ENCODE measurements at regions not wholly inside any gene's neighbourhood (a gene's known extent, or its start where the extent isn't known, plus 50 kb on each side); places are given as distances from the start of the nearest gene placed in this dataset.
"Not testable (repeated sequence)": the region's sequence is repeated elsewhere in the genome, so short reads cannot be mapped to it uniquely, and the experiment has no call there.

DNA sequence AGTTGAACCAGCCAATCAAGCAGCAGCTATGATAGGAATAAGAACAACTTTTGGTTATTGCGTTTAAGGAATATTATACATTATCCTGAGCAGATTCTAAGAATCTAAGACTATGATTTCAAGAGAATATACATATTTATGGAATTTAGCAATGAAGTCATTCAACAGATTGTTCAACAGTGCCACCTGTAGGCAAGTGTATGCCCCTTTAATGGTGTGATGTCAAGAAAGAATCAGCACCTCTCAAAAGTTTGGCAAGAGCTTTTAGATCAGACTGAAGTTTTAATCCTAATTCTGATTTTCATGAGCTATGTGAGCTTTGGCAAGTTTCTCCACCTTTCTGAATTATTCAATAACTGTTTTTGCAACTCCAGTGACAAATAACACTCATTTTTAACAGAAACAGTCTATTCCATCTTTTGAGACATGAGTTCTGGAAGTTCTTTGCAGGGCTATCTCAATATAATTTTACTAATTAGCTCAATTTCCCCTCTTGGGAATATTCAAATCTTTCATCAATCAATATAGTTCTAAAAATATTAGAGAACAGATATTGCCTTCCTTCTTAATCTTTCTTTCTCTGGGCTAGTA, 474.3 kb upstream of the TOM1L1 start:
- peak; percentile 4 for DNase-seq
- in situ Hi-C loops (cut with MboI; ENCODE audit: low pct_unique_long_range_greater_than_20kb, low sequenced_read_pairs): no loop called here

GRCh38 chr17:54435966-54436365, 464.7 kb upstream of the TOM1L1 start:
- in situ Hi-C loops (cut with MboI; ENCODE audit: low pct_unique_long_range_greater_than_20kb, low sequenced_read_pairs): no loop called here
- DNase-seq: no peak

- DNase-seq: no peak
- in situ Hi-C loops (cut with MboI; ENCODE audit: low pct_unique_long_range_greater_than_20kb, low sequenced_read_pairs): no loop called here
These were observed 460.8 kb upstream of the TOM1L1 start for GRCh38 chr17:54439816-54440215.

DNA sequence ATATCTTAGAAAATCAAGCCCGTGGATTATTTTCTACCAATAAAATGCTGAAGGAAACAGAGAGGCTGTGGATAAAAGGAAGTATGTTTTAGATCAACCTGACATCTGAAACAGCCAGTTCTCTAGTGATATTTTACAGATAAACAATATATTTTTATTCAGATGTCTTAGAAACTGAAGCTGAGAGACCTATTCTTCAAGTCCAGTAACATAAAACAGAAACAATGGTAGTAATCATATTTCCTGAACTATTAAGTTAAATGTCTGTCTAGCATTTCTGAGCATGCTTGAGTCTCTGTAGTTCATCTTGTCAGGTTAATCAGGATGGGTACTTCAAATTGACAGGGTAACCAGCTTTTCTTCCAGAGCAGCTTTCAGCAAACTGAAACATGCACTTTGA, 449.6 kb upstream of the TOM1L1 start:
- in situ Hi-C loops (cut with MboI; ENCODE audit: low pct_unique_long_range_greater_than_20kb, low sequenced_read_pairs): no loop called here
- DNase-seq: no peak

GRCh38 chr17:54452666-54453348, 447.8 kb upstream of the TOM1L1 start:
- in situ Hi-C loops (cut with MboI; ENCODE audit: low pct_unique_long_range_greater_than_20kb, low sequenced_read_pairs): no loop called here
- DNase-seq: no peak

DNA sequence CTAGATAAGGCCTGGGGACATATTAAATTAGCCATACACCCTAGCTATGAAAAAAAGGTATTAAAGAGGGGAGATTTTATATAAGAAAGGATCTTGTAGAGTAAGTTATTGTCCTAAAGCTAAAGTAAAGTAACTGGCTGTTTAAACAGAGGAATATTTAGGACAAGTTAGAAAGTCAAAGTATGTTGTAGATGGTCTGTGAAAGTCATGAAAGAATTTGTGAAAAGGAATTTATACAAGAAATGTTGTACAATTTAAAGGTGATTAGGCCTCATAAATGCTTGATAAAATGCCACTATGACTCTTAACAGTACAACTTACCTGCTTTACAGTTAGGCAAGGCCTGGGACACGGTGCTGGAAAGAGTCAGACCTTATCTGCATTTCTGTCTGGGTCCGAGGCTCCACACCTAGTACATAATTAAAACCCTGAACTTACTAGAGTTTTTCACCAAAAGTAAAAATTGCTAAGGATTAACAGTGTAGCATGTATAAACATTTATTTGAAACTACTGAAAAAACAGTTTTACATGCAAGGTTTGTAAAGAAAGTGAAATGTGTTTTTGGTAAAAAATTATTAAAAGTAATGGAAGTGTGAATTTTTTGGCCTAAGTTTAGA, 445.3 kb upstream of the TOM1L1 start:
- peak; percentile 6 for DNase-seq
- in situ Hi-C loops (cut with MboI; ENCODE audit: low pct_unique_long_range_greater_than_20kb, low sequenced_read_pairs): no loop called here

GRCh38 chr17:54465443-54465842, 435.2 kb upstream of the TOM1L1 start:
- in situ Hi-C loops (cut with MboI; ENCODE audit: low pct_unique_long_range_greater_than_20kb, low sequenced_read_pairs); DNase-seq: not testable (repeated sequence)

DNA sequence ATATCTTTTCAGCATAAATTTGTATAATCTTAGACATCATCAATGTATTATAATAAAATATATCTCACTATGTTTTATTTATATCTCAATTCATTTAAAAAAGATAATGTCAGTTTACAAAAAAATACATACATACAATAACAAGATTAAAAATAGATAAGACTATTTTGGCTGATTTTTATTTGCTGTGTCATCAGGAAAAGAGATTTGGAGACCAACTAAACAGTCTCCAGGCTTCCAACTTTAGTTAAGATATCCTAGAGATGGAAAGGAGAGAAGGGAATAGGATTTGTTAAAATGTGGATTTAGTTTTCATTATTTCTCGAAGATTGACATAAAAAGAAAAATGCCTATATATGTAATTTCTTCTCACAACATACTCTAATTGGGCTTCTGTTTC, 433.8 kb upstream of the TOM1L1 start:
- no peak for DNase-seq
- in situ Hi-C loops (cut with MboI; ENCODE audit: low pct_unique_long_range_greater_than_20kb, low sequenced_read_pairs): no loop called here

- no peak for DNase-seq
- in situ Hi-C loops (cut with MboI; ENCODE audit: low pct_unique_long_range_greater_than_20kb, low sequenced_read_pairs): no loop called here
These were observed 417.8 kb upstream of the TOM1L1 start for GRCh38 chr17:54482843-54483242.

DNA sequence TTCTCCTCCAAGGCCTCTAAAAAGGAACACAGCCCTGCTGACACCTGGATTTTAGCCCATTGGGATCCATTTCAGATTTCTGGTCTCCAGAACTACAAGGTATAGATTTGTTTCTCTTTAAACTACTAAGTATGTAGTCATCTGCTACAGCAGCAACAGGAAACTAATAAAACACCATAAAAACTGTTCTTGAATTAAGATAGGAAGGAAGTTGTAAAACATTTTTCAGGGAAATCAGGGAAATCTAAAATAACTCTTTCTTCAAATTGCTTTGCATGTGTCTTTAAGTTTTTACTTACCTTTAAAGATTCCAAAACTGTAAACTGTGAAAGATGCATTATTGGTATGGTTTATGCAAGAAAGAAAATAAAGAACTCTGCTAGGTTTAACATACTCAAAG, 407.0 kb upstream of the TOM1L1 start:
- in situ Hi-C loops (cut with MboI; ENCODE audit: low pct_unique_long_range_greater_than_20kb, low sequenced_read_pairs): no loop called here
- DNase-seq: no peak

DNA sequence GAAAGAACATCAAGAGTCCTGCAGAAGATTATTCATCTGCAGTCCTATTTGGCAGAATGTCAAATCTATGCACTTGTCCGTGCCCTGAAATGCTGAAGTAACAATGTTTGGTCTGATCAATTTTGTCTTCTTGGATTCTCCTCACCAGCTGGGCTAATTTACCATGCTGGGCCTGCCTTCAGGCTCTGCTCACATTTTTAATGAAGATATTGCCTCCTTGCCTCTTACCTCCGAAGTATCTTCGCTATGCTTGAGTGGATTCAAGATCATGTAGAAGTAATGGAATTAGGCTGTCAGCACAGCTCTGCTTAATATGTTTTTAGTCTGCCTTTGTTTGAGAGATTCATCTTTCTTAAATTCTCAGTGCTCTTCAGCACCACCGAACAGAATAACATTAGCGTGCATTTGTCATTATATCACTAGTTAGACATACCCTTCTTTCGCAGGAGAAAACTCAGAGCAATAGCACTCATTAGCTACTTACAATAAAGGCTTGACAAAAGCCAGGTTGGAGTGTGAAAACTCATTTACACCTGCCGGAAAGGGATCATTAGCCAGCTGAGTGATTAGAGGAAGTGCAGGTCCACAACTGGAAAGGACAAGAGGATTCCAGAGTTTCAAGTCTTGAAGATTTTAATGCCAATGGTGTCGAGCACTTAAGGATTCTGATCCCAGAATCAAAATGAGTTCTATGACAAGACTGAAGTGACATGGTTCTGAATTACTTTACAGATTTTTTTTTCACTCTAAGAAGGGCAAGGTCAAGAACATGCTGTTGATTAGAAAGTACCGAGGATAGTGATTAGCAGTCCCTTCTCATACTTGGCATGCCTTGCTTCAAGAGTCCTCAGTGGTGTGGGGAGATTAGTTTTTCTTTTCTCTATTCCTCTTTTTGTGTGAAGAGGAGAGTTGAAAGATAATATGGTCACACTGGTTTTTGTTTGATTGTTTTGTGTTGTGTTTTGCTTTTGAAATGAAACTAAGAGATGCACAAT, 405.6 kb upstream of the TOM1L1 start:
- DNase-seq: no peak
- in situ Hi-C loops (cut with MboI; ENCODE audit: low pct_unique_long_range_greater_than_20kb, low sequenced_read_pairs): no loop called here

- no peak for DNase-seq
- in situ Hi-C loops (cut with MboI; ENCODE audit: low pct_unique_long_range_greater_than_20kb, low sequenced_read_pairs): no loop called here
These were observed 395.2 kb upstream of the TOM1L1 start for GRCh38 chr17:54505404-54505803.

DNA sequence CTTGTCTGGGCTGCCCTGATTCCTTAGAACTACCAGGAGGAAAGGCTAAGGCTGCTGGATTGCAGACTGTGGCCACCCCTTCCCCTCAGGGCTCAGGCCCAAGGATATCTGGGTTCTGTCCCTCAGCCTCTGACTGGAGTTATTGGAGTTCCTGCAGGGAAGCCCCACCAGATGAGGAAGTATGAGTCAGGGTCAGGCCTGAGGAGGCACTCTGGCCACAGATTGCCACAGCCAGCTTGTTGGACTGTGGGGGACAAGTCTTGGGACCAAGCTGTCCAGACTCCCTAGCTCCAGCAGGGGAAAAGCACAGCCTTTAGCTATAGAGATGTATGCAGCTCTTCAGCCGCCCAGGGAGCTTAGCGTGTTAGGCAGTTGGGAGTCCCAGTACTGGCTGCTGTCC, 381.9 kb upstream of the TOM1L1 start:
- DNase-seq: no peak
- in situ Hi-C loops (cut with MboI; ENCODE audit: low pct_unique_long_range_greater_than_20kb, low sequenced_read_pairs): no loop called here

- in situ Hi-C loops (cut with MboI; ENCODE audit: low pct_unique_long_range_greater_than_20kb, low sequenced_read_pairs): no loop called here
- no peak for DNase-seq
These were observed 379.5 kb upstream of the TOM1L1 start for GRCh38 chr17:54521137-54521536.

GRCh38 chr17:54524501-54524900, 376.2 kb upstream of the TOM1L1 start:
- DNase-seq: no peak
- in situ Hi-C loops (cut with MboI; ENCODE audit: low pct_unique_long_range_greater_than_20kb, low sequenced_read_pairs): no loop called here

- no peak for DNase-seq
- in situ Hi-C loops (cut with MboI; ENCODE audit: low pct_unique_long_range_greater_than_20kb, low sequenced_read_pairs): no loop called here
These were observed 372.7 kb upstream of the TOM1L1 start for GRCh38 chr17:54527941-54528340.

DNA sequence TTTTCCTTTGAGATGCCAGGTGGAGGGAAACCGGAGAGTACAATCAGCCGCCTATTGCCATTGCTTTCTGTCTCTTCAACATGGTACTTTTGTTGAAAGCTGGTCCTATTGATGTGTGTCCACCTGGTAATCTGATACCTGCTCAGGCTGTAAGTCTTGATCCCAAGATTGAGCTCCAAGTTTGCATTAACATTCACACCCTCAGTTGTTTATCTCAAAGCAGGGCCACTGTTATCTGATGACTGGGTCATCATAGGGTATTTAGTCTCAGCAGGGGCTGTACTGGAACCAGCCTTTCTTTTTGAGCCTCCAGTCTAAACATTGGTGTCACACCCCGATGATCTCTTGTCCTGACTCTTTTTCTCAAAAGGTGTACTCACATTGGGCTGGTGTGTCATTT, 370.3 kb upstream of the TOM1L1 start:
- no peak for DNase-seq
- in situ Hi-C loops (cut with MboI; ENCODE audit: low pct_unique_long_range_greater_than_20kb, low sequenced_read_pairs): no loop called here

GRCh38 chr17:54536306-54536705, 364.3 kb upstream of the TOM1L1 start:
- in situ Hi-C loops (cut with MboI; ENCODE audit: low pct_unique_long_range_greater_than_20kb, low sequenced_read_pairs): no loop called here
- no peak for DNase-seq

GRCh38 chr17:54537656-54538055, 363.0 kb upstream of the TOM1L1 start:
- no peak for DNase-seq
- in situ Hi-C loops (cut with MboI; ENCODE audit: low pct_unique_long_range_greater_than_20kb, low sequenced_read_pairs): no loop called here

- in situ Hi-C loops (cut with MboI; ENCODE audit: low pct_unique_long_range_greater_than_20kb, low sequenced_read_pairs): no loop called here
- no peak for DNase-seq
These were observed 356.4 kb upstream of the TOM1L1 start for GRCh38 chr17:54544249-54544648.
